ENCODE measurements at regions not wholly inside any gene's neighbourhood (a gene's known extent, or its start where the extent isn't known, plus 50 kb on each side); places are given as distances from the start of the nearest gene placed in this dataset.

DNA sequence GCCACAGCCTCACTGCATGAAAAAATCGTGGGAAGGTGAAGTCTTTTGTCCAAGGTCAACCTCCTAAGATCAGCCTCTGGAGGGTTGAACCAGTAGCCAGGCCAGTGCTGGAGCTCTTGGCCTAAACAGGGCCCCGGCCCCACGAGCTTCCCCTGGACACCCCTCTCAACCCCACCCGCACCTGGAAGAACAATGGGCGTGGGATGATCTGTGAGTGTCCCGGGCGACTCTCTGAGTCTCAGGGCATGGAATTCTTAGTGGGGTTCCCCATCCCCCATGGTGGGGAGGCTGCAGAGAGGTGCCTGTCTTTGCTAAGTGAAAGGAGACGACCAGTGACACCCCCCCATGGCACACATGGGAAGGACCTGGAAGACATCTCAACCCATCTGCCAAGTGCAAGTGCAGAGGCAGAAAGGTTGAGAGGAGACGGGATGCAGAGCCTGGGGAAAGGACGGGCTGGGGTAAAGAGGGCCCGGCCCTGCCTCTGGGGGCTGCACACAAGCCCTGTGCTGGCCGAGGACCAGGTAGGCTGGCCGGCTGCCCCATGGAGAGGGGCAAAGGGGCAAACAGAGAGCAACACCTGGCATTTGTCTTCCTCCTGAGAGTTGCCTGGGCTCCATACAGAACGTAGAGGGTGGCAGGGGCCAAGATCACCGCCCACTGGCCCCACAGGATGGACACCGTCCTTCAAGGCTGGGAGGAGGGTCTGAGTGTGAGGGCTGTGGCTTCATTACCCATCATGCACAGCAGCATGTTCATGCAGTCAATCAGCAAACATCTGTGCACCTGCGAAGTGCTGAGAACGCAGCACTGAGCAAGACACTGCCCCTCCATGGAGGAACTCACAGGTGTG, 163.0 kb upstream of the PPP2R2D start:
- DNase-seq: no peak

DNA sequence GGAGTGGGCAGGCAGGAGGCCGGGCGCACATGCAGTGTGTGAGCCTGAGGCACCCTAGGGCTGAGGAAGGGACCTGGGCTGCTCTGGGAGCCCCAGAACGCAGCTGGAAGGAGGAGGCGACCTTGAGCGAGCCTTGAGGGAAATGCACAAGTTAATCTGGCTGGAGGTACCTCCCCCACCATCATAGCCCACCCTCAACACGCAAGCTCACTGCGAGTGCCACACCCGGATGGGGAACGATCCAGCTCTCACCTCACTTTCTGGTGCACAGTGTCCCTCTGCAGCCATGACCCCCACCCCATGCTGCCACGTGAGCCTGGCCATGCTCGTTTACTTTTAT, 162.4 kb upstream of the PPP2R2D start:
- DNase-seq: no peak

DNA sequence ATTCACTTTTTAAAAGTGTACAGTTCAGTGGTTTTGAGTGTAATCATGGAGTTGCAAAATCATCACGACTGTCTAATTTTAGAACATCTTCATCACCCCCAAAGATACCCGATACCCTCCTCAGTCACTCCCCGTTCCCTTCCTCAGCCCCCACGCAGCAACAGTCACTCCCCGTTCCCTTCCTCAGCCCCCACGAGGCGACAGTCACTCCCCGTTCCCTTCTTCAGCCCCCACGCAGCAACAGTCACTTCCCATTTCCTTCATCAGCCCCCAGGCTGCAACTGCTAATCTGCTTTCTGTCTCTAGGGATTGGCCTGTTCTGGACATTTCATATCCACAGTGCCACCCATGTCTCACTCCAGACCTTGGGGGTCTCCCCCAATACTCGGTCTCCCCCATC, 161.6 kb upstream of the PPP2R2D start:
- DNase-seq: peak; percentile 17

DNA sequence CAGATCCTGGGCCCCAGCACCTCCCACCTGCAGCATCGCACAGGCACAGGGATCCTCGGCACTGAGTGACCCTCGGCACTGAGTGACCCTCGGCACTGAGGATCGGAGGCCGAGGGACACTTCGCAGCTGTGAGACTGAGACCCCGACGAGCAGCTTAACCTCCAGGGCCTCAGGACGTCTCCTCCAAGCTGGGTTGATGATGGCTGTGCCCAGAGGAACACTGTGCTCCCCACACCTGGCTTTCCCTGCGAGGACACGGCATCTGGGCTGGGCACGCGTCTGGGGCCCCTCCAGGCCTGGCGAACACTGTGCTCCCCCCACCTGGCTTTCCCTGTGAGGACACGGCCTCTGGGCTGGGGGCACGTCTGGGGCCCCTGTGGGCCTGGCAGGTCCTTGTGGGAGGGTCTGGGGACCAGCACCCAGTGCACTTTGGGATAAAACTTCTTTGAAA, 158.3 kb upstream of the PPP2R2D start:
- DNase-seq: no peak

DNA sequence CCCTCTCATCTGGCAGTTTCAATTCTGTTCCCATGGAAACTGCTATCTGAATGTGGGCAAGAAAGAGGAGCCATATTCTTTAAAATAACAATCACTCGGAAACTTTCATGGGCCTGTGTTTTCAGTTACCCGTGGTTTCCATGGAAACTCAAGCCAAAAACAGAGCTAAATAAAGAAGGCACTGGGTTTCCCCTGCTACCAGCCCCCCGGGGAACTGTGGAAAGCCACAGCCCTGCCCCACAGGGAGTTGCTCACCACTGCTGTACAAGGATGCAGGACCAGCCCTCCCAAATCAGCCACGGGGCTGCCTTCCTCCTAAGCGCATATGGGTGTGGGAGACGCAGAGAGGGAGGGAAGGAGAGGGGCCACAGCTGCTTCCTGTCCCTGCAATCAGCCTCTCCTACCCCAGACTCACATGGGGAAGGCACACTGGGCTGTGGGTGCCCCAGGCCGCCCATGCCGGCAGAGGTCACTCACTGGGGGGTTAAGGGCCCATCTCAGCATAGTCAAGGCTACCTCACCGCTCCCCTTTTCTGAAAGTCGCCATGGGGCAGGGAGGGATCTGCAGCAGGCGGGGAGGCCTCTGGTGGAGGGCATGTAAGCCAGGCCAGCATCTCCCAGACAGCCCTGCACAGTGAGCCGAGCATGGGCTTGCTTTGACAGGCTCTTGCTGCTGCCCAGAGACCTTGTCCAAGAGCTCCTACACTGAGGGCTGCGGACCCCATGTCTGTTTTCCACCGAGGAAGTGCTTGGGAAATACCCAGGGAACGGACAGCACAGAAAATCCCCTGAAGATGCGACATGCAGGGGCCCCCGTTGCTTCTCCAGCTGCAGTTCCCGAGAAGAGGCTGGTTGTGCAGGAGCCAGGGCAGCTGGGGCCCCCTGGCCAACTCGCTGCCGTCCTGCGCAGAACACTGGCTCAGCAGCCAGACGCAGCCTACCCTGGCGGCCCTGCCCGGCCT, 157.3 kb upstream of the PPP2R2D start:
- DNase-seq: peak; percentile 55

DNA sequence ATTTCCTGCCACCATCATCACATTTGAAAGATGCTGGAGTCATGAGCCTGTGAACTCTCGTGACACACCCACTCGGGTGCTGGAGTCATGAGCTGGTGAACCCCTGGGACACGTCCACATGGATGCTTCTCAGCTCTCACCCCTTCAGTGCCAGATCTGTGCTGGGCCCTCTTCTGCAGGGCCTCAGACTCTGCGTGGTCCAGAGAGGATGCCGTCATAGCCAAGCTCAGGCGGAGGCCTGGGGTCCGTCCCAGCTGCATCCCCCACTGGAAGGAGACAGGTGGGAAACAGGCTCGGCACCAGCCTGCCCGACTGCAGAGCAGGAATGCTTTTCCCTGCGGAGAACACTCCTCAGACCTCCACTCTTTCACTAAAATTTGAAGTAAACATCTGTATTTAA, 156.5 kb upstream of the PPP2R2D start:
- no peak for DNase-seq

DNA sequence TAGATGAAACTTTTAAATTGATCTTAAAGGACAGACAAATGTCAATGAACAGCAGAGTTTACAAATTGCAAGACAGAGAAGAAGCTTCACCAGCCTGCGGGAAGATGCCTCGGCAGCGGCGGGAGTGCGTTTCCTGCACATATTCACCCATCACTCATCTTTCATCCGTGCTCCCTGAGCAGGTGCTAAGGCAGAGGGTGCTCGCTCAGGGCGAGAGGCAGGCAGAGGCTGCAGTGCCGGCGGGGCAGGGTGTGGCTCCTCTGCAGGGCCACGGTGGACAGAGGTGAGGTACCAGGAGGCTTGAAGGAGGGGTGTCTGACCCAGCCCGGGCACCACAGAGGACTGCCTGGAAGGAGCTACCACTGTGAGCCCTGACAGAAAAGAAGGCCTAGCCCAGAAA, 155.2 kb upstream of the PPP2R2D start:
- DNase-seq: no peak

DNA sequence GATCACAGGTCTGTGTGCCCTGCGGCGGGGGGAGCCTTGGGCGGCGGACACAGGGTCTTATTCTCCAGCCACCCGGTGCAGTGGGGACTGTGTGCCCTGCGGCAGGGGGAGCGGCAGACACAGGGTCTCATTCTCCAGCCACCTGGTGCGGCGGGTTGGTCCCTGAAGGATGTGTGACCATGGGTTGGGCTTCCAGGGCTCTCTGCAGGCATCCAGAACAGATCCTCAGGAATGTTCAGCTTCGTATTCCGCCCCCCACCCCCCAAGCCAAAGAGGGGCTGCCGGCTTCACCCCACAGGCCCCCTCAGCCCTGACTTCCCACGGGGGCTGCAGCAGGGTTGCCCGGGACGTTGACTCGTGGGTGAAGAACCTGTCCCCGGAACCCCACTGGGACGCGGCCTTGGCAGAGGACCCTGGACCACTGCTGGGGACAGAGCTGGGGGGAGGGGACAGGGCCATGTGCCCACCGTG, 154.5 kb upstream of the PPP2R2D start:
- no peak for DNase-seq

DNA sequence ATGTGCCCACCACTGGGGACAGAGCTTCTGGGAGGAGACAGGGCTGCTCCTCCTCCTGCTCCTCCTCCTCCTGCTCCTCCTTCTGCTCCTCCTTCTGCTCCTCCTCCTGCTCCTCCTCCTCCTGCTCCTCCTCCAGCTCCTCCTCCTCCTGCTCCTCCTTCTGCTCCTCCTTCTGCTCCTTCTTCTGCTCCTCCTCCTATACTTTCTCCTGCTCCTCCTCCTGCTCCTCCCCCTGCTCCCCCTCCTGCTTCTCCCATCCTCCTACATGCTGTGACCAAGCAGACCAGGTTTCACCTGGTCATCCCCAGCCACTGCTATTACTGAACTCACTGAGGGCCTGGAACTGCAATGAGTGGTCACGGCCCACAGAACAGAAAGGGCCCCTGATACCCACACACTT, 154.0 kb upstream of the PPP2R2D start:
- no peak for DNase-seq

DNA sequence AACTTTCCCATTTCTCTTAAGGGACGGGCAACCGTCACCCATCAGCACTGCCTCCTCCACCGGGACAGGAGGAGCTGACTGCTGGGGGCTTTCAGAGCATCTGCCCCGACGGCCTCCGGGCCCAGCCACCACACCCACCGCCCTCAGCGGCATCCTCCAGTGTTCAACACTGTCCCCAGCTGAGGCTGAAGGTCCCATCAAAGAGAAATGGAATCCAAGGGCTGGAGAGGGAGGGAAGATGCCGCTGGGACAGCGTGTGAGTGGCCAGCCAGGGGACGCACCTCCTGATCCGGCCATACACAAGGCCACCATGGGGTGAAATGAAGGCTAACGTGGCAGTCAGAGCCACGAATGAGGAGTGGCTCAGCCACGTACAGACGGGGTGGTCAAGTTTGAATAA, 153.6 kb upstream of the PPP2R2D start:
- DNase-seq: no peak

DNA sequence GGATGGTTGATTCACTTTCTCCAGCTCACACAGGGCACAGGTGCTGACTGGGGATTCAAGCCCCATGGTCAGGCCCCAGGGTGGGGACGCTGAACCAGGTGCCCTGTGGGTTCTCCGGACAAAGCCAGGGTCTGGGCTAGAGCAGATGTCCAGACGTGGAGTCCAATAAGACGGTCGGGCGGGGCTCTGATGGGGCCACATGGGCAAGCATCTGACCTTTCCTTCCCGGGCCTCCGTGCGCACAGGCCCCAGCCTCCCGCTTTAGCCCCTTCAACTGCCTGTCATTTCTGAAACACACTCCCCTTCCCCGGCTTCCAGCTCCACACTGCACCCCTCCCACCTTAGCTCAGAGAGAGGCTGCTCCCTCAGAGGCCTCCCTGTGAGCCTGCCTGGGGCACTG, 153.0 kb upstream of the PPP2R2D start:
- DNase-seq: no peak

DNA sequence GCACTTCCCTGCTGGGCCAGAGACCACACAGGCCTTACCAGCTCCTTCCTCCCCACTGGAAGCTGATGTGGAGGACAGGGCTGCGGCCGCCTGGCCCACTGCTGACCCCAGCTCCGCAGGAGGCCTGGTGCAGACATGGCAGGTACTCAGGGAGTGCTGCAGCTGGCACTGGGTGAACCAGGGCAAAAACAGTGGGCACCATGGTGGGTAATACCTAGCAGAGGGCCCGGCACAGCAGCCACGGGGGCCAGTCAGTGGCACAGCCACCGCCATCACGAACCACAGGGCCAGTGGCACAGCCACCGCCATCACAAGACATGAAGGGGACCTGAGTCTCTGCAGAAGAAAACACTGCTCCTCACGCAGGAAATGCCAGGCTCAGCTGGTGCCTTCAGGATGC, 152.6 kb upstream of the PPP2R2D start:
- no peak for DNase-seq

DNA sequence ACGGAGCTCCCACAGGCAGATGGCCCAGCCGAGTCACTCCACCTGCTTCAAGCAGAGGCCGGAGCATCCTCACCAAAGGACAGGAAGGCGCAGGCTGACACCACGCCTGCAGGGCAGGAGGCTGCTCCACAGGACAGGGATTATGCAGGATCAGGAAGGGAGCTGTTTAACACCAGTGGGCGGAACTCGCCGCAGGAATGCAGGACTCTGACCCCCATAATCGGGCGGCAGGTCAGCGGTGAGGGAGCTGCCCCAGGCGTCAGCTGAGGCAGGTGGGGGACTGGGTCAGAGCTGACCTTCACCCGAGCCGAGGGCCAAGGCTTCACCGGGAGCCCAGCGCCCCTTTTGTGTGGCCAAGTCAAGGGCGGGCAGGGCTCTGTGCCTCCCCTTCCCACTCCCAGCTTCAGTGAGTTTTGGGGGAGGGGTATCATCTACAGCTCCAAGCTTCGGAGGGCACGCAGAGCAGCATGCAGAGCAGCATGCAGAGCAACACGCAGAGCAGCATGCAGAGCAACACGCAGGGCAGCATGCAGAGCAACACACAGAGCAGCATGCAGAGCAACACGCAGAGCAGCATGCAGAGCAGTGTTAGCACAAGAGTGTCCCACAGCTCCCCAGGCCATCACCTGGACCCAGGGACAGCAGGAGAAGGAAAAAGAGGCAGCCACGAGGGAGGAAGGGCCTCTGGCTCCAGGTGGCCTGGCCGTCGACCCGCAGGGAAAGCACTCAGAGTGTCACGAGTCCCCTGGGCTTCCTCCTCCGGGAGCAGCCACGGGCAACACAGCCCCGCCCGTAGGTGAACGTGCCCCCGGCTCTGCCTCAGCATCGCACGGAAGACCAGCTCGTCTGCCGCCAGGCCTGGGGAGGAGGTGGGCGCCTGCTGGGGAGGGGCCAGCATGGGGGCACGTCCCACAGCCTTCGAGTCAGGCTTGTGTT, 151.7 kb upstream of the PPP2R2D start:
- no peak for DNase-seq

DNA sequence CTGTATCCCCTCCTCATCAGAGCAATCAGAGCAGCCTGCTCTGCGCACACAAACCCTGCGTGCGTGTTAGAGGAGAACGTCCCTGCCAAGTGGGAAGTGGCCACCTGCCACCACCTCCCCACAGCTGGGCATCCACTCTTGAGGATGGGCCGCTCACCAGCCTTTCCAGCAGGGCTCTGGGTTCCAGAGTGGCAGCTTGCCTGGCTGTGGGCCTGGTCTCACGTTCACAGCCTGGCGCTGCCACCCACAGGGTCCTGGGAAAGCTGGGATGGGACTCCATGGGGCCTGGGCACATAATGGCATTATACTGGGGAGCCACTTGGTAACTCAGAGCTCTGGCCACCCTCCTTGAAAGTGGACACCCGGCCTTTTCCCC, 151.1 kb upstream of the PPP2R2D start:
- no peak for DNase-seq

DNA sequence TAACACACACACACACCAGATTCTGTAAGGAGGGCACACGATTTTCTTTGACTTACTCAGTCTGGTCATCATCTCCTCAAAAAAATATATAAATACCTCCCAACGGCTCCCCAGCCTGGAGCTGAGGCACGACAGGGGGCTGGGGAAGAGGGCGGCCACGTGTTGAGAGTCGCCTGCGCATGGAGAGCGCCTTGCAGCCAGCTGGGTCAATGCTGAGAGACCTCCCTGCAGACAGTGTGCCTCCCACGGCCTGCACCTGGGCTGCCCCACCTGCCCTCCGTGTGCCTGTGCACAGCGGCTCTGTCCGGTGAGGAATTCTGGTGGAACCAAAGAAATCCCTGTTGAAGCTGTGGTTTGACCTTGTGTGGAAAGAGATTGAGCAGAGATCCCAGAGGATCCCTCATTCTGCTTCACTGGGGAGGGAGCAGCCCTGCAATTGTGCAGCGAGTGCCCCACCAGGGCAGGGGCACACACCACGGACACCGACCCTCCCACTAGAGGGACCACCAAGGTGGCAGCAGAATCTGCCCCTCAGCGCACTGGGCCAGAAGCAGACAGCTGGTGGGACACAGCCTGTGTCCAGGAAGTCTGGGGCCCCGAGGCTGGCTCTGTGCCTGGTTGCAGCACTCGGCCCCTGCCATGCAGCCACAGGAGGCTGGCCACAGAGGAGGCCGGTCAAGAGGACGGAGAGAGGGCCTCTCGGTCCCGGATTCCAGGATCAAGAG, 150.5 kb upstream of the PPP2R2D start:
- no peak for DNase-seq

DNA sequence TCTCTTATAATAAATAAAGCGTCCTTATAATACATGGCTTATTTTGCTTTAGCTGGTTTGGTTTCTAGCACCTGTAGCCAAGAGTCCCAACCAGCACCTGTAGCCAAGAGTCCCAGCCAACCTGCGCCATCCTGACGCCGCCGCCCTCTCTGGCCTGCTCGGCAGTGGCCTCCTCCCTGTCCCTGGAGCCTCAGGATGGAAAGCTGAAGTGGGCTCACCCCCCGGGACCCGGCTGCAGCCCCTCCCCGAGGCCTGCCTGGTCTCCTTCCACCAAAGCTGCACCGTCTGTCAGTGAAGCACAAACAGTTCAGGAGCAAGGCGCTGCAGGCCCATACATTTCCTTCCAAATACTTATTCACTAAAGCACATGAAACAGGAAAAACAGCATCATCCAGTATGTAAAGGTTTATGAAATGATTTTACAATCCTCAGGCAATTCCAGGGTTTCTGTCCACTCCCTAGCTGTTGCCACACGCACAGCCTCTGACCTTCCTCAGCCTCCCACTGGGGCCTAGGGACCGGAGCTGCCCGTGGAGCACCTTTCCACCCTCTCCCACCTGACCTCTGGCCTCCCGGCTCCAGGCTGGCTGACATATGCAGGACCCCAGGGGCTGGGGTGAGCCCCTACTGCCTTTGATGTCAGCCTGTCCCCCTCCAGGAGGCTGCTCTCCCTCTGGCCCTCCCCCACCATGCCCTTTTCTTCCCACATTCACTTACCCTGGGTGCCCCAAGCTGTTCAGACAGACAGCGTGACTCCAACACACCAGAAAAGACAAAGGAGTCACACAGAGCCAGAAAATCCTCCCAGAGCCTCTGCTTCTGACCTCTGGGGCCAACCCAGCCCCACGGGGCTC, 149.6 kb upstream of the PPP2R2D start:
- no peak for DNase-seq

DNA sequence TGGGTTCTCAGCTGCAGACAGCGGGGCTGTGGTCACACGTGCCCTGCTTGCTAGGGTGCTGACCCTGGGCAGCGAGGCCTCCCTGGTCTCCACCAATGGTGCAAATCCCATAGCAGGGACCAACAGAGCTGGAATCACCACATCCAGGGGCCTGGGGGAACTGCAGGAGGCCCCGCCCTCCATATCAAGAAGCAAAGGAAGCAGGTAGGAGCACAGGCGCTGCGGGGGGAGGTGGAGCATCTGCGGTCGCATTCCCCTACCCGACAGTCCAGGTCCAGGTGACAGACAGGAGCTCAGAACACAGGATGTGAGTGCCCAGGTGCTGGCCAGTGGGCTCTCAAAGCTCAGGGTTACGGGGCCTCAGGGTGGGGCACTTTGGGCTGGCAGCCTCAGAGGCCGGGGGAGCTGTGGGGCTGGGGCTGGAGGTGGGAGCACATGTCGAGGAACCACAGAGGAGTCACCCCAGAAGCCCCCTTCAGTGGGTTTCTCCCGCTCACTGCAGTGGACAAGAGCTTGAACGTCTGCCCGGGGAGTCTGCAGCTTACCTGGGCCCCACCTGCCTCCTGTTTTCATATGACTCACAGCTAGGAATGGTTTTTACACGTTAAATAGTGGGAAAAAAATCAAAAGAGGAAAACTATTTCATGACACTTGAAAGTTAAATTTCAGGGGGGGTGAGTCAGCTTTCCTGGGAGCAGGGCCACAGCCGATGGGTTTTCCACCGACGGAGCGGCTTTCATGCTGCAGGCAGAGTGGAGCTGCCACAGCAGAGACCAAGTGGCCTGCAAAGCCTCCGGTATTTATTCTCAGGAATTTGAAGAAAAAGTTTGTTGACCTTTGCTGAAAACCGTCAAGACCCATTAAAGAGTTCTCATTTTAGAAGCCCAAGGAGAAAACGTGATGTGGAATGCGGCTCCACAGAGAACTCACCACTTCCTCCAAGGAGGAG, 148.7 kb upstream of the PPP2R2D start:
- no peak for DNase-seq

DNA sequence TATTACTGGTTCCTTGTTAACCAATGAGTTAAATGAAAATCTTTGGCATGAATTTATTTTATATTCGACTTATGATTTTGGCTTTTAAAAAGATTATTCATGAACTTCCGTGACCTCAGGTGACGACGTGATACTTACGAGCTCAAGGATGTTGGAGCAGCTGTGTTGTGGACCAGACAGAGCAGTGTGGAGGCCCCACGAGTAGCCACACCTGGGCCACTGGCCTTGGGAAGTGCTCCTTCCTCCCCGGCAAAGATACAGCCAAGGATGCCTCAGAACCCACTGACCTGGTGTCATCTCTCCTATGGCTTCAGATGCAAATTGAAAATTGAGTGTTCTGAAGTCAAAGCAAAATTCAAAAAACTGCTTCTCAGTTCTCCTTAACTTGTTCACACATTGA, 147.5 kb upstream of the PPP2R2D start:
- DNase-seq: no peak

DNA sequence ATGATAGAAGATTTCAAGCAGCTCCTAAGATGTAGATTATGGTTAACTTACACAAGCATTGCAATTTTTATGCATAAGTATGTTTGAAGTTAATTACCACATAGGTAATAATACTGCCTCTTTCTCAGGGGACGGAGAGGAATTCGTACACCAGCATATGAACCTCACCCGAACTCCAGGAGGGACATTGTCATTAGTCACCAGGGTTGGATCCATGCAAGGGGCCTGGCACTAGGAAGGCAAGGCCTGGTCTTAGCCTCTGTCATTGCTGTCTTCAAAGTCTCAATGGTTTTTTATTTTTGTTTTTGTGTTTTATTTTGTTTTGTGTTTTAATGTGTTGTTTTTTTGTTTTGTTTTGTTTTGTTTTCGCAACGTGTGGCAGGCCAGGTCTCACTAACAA, 145.6 kb upstream of the PPP2R2D start:
- no peak for DNase-seq
